ENCODE measurements at regions not wholly inside any gene's neighbourhood (a gene's known extent, or its start where the extent isn't known, plus 50 kb on each side); places are given as distances from the start of the nearest gene placed in this dataset.

DNA sequence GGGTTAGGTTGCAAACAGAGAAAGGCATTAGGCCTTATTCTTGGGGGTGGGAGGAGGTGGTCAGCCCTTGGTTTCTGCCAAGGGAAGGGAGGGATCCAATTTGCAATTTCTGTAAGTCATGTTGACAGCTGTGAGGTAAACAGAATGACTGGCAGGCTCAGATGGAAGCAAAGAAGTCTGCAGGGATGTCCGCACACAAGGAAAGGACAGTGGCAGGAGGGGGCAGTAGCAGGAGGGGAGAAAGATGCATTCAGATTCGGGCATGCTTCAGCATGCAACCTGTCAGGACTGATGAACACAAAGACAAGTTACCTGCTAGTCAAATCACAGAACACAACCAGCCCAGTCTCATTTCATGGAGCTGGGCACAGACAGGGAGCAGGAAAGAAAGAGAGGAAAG is 217.9 kb upstream of the FOXA2 start:
- TF ChIP-seq, protein P1, sequence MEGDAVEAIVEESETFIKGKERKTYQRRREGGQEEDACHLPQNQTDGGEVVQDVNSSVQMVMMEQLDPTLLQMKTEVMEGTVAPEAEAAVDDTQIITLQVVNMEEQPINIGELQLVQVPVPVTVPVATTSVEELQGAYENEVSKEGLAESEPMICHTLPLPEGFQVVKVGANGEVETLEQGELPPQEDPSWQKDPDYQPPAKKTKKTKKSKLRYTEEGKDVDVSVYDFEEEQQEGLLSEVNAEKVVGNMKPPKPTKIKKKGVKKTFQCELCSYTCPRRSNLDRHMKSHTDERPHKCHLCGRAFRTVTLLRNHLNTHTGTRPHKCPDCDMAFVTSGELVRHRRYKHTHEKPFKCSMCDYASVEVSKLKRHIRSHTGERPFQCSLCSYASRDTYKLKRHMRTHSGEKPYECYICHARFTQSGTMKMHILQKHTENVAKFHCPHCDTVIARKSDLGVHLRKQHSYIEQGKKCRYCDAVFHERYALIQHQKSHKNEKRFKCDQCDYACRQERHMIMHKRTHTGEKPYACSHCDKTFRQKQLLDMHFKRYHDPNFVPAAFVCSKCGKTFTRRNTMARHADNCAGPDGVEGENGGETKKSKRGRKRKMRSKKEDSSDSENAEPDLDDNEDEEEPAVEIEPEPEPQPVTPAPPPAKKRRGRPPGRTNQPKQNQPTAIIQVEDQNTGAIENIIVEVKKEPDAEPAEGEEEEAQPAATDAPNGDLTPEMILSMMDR (conservative IDR thresholded peaks at IDR 0.05; ENCODE audit: low read depth, low read length): no peak
- TF ChIP-seq POLR2A (IDR thresholded peaks at IDR 0.05; ENCODE audit: low read depth, low read length): no peak
- TF ChIP-seq, protein P2, sequence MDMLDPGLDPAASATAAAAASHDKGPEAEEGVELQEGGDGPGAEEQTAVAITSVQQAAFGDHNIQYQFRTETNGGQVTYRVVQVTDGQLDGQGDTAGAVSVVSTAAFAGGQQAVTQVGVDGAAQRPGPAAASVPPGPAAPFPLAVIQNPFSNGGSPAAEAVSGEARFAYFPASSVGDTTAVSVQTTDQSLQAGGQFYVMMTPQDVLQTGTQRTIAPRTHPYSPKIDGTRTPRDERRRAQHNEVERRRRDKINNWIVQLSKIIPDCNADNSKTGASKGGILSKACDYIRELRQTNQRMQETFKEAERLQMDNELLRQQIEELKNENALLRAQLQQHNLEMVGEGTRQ (IDR thresholded peaks at IDR 0.05; ENCODE audit: low read depth, low read length): no peak
- no peak for TF ChIP-seq MAFK (IDR thresholded peaks at IDR 0.05; ENCODE audit: low read depth, low read length)
- TF ChIP-seq CEBPB (IDR thresholded peaks at IDR 0.05; ENCODE audit: low read depth, low read length): no peak
- no peak for TF ChIP-seq CHD1 (IDR thresholded peaks at IDR 0.05; ENCODE audit: low read depth, low read length)
- TF ChIP-seq NFE2L2 (IDR thresholded peaks at IDR 0.05; ENCODE audit: low read depth, low read length): no peak
